ENCODE measurements at regions not wholly inside any gene's neighbourhood (a gene's known extent, or its start where the extent isn't known, plus 50 kb on each side); places are given as distances from the start of the nearest gene placed in this dataset.

DNA sequence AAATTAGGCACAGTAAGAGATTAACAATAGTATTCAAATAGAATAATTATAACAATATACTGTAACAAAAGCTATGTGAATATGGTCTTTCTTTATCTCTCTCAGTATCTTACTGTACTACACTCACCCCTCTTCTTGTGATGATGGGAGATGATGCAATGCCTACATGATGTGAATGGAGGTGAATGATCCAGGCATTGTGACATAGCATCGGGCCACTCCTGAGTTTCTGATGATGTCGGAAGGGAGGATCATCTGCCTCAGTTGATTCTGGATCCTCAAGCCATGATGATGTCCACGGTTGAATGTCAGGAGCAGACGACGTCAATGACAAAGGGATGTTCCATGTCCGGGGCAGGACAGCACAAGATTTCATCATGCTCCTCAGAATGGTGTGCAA lies 268.3 kb upstream of the MGAT5 start:
- TF ChIP-seq POLR2AphosphoS5 (IDR thresholded peaks at IDR 0.05; ENCODE audit: low read depth, low read length) (no peak), YY1 (IDR thresholded peaks at IDR 0.05; ENCODE audit: low read depth) (no peak)
